Right atrium auricular region (tissue), 2 donors: ENCODE measurements at regions not wholly inside any gene's neighbourhood (a gene's known extent, or its start where the extent isn't known, plus 50 kb on each side); places are given as distances from the start of the nearest gene placed in this dataset.

Experiments used
- DNase-seq: peaks from one replicate; pipeline ENCODE4 v3.0.0-alpha.2; 2019; ENCODE audit warnings: low spot score
- H3K27ac ChIP-seq, 2 donors: fragments of 200-600 bp; sonication (generic); 1 replicate in 1 of 2; 2 replicates in 1 of 2; pipeline ENCODE4 v1.5.1; 2016 to 2019
- H3K27me3 ChIP-seq, 2 donors: fragments of 200-600 bp; sonication (generic); one replicate each; pipeline versions ENCODE4 v1.5.1 to v1.6.0; 2017 to 2019
- H3K36me3 ChIP-seq: fragments of 200-600 bp; sonication (generic); one replicate; pipeline ENCODE4 v1.5.1; 2016
- H3K4me1 ChIP-seq, 2 donors: fragments of 200-600 bp; sonication (generic); one replicate each; pipeline versions ENCODE4 v1.5.1 to v1.6.0; 2017 to 2019
- H3K4me3 ChIP-seq, 2 donors: fragments of 200-600 bp; sonication (generic); 1 replicate in 1 of 2; 2 replicates in 1 of 2; pipeline ENCODE4 v1.5.1; 2017 to 2019; ENCODE audit warnings: mild to moderate bottlenecking in 1 of 2, moderate library complexity in 1 of 2
- H3K9me3 ChIP-seq, 2 donors: fragments of 200-600 bp; sonication (generic); one replicate each; pipeline ENCODE4 v1.5.1; 2019
- TF ChIP-seq, protein P1 (sequence below), 2 donors: fragments of 200-600 bp; sonication (generic); IDR thresholded peaks; one replicate each; pipeline ENCODE4 v1.5.1; 2019; ENCODE audit warnings: antibody characterized with exemption in 2 of 2

DNA sequence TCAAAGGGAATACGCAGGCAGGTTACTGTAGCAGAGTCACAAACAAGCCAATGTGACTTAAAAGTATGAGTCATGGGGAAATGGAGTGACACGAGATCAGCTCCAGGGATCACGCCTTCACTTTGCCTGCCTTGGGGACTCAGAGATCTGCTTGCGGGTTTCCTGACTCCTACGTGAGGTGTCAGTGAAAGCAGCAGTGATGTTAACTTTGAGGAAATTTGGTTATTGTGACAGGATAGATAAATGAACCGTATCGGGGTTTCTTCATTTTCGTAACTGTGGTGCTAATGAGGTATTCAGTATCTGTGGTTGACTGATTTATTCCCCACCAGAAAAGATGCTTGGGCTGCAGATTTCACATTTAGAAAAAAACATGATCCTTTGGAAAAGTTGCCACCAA, 383.3 kb upstream of the ZFP42 start:
- H3K4me1 ChIP-seq = no peaks in the 10 kb centered on the region
- H3K27ac ChIP-seq = no peak overlapping the region
- no peaks in the 10 kb centered on the region for H3K36me3 ChIP-seq
- no peaks in the 10 kb centered on the region for H3K27me3 ChIP-seq
- H3K4me3 ChIP-seq = no peak overlapping the region
- DNase-seq = no peak
- no peaks in the 10 kb centered on the region for H3K9me3 ChIP-seq
- TF ChIP-seq, protein P1, sequence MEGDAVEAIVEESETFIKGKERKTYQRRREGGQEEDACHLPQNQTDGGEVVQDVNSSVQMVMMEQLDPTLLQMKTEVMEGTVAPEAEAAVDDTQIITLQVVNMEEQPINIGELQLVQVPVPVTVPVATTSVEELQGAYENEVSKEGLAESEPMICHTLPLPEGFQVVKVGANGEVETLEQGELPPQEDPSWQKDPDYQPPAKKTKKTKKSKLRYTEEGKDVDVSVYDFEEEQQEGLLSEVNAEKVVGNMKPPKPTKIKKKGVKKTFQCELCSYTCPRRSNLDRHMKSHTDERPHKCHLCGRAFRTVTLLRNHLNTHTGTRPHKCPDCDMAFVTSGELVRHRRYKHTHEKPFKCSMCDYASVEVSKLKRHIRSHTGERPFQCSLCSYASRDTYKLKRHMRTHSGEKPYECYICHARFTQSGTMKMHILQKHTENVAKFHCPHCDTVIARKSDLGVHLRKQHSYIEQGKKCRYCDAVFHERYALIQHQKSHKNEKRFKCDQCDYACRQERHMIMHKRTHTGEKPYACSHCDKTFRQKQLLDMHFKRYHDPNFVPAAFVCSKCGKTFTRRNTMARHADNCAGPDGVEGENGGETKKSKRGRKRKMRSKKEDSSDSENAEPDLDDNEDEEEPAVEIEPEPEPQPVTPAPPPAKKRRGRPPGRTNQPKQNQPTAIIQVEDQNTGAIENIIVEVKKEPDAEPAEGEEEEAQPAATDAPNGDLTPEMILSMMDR (IDR thresholded peaks at IDR 0.05) = no peak

DNA sequence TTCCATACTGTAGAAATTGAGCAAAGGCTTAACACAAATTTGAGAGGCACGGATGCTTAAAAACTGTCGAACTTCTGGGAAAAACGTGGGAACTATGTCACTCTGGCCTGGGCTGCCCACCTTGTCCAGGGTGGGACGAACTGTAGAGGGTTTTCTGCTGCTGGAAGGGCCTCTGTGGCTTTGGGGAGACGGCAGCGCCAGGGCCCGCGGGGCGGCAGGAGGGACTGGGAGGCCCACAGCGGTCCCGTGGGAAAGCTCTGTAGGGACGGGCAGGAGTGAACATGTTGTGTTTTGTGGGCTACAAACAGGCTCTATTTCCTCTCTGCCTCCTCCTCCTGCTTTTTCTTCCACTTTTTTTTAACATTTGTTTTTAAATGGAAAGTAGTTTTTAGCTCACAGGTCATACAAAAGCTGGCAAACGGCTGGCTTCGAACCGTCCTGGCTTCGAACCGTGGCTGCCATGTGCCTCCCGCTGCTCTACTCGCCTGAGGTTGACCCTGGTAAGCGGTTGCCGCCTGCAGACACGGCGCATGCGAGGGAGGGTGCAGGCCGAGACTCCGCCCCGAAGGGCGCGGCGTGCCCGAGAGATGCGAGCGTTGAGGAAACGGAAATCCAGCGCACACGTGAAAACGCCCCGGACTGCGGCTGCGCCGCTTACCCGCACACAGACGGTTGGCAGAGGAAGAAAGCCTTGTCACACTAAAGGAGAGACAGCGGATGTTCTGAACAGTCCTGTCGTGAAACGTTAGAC, 382.3 kb upstream of the ZFP42 start:
- no peak overlapping the region for H3K27ac ChIP-seq
- H3K4me3 ChIP-seq = no peak overlapping the region
- H3K9me3 ChIP-seq = no peaks in the 10 kb centered on the region
- H3K27me3 ChIP-seq = no peaks in the 10 kb centered on the region
- TF ChIP-seq, protein P1 (IDR thresholded peaks at IDR 0.05) = no peak
- no peaks in the 10 kb centered on the region for H3K36me3 ChIP-seq
- H3K4me1 ChIP-seq = no peaks in the 10 kb centered on the region
- DNase-seq = no peak

DNA sequence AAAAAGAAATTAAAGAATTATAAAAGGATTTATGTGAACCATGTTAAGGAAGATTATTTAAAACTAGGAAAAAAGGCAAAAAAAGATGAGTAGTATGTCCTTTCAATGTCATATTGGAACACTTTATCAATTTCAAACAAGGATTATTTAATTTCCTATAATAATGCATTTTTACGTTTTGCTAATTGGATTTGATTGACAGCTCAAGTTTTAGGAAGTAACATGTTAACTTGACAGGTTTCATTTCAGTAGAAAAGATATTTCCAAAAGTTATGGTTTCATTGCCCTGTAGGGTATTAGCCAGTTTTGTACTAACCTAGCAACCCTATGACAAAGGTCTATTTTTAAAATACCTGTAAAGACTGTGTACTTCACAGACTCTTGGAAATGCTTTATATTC, 379.6 kb upstream of the ZFP42 start:
- Histone ChIP-seq H3K4me1 (no peaks in the 10 kb centered on the region), H3K27me3 (no peaks in the 10 kb centered on the region), H3K27ac (no peak overlapping the region), H3K36me3 (no peaks in the 10 kb centered on the region), H3K4me3 (no peak overlapping the region), H3K9me3 (no peaks in the 10 kb centered on the region)
- DNase-seq = no peak
- TF ChIP-seq, protein P1 (IDR thresholded peaks at IDR 0.05) = no peak

DNA sequence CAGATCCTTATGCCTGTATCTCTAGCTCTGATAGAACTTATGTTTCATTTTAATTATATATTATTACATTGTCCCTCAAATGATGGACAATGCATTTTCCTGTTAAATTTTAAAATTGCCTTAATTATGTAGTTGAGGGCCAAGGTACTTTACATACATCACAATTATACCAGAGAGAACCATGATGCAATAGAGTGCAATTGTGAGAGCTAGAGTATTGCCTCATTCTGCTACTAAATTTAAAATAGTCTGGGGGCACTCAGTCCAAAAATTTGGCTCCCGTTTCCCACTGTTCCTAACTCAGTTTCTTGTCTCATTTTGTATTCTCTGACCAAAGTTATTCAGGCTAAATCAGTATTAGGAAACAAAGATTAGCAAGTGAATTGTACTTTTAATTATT, 378.5 kb upstream of the ZFP42 start:
- Histone ChIP-seq H3K27ac (no peak overlapping the region), H3K4me3 (no peak overlapping the region), H3K4me1 (no peaks in the 10 kb centered on the region), H3K9me3 (no peaks in the 10 kb centered on the region), H3K27me3 (no peaks in the 10 kb centered on the region), H3K36me3 (no peaks in the 10 kb centered on the region)
- no peak for DNase-seq
- TF ChIP-seq, protein P1 (IDR thresholded peaks at IDR 0.05) = no peak

DNA sequence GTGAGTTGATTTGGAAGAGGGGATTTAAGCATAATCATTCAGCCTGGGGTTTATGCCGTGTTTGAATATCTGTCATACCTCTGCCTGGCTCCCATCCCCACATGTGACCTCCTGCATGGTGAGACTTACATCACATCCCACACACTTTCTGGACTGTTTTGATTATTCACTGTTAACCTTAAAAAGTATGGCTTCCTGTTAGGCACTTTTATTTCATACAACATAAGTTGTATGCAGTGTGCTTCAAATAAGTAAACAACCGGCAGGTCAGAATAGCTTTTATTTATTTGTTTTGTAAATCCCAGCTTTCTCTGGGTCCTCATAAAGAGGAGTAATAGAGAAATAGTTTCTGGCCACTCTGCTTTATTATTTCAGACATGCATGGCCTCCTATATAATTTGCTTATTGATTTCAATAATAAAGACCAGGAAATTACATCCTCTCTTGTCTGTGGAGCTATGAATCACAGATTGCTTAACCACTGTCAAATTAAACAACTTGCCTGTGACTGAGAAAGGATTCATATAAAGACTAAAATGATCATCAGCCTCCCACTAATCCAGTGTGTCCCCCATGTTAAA, 376.8 kb upstream of the ZFP42 start:
- H3K9me3 ChIP-seq = peaks cover 0 to 4% of the 10 kb centered on the region in 2 donors
- no peak overlapping the region for H3K27ac ChIP-seq
- TF ChIP-seq, protein P1 (IDR thresholded peaks at IDR 0.05) = no peak
- no peaks in the 10 kb centered on the region for H3K4me1 ChIP-seq
- H3K27me3 ChIP-seq = no peaks in the 10 kb centered on the region
- no peaks in the 10 kb centered on the region for H3K36me3 ChIP-seq
- no peak for DNase-seq
- no peak overlapping the region for H3K4me3 ChIP-seq
